ENCODE measurements at regions not wholly inside any gene's neighbourhood (a gene's known extent, or its start where the extent isn't known, plus 50 kb on each side); places are given as distances from the start of the nearest gene placed in this dataset.

DNA sequence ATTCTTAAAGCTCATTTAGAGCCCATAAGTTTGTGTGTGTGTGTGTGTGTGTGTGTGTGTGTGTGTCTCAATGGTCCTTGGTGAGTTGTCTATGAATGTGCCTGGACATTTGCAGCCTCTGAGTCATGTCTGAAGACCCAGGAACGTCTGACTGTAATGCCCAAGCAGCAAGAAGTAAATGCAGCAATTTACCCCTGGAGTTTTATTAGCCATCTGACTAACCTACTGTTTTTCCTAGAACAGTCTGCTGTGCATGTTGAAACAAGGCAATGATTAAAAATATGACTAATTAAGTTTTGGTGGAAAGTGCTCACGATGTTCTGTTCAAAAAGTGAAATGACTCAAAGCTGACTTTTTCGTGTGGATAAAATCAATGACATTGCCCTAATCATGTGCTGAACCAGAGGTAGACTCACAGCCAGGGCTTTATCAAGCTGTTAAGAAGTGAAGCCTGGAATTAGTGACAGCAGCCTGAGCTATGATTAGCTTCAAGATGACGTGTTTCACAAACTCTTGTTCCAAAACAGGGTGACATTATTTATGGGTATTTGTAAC is 201.6 kb downstream of the CPE start:
- DNase-seq: no peak
- no peaks in the 10 kb centered on the region for H3K9me2 ChIP-seq (replicated peaks; ENCODE audit: insufficient read depth, low read length)
- H3K4me3 ChIP-seq (ENCODE audit: low read length): no peak overlapping the region
- no peak overlapping the region for H3K27ac ChIP-seq (ENCODE audit: low read length)
- H2AFZ ChIP-seq (ENCODE audit: low read length): no peak overlapping the region
- no peak overlapping the region for H3K4me2 ChIP-seq (ENCODE audit: low read depth, low read length, poor library complexity, severe bottlenecking)
- H3K9ac ChIP-seq (ENCODE audit: low read length): no peak overlapping the region
- no peaks in the 10 kb centered on the region for H3K36me3 ChIP-seq (ENCODE audit: insufficient read depth, low read length)
- H3K9me3 ChIP-seq (ENCODE audit: low read length): no peaks in the 10 kb centered on the region
- H3K27me3 ChIP-seq (ENCODE audit: low read length): no peaks in the 10 kb centered on the region
- no peaks in the 10 kb centered on the region for H4K20me1 ChIP-seq (ENCODE audit: insufficient read depth, low read depth, low read length)
- H3K79me2 ChIP-seq (ENCODE audit: low read length): no peaks in the 10 kb centered on the region
- no peaks in the 10 kb centered on the region for H3K4me1 ChIP-seq (ENCODE audit: low read length)

DNA sequence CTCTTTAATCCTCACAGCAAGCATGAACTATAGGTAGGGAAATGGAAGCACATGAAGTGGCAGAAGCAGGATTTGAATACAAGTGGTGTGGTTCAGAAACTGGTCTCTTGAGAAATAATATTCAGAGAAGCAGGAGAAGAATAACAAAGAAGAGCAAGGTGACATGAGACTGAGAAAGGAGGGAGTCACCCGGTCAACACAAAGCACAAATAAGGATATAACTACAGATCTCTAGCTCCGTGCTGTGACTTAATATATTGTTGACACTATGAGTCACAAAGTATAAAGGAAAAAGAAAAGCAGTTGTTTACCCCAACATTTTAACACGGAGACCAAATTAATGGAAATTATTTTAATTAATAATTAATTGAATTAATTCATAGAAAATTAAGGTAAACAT is 204.5 kb downstream of the CPE start:
- Histone ChIP-seq H3K9me2 (replicated peaks; ENCODE audit: insufficient read depth, low read length) (no peaks in the 10 kb centered on the region), H3K27ac (ENCODE audit: low read length) (no peak overlapping the region), H3K36me3 (ENCODE audit: insufficient read depth, low read length) (no peaks in the 10 kb centered on the region), H3K4me1 (ENCODE audit: low read length) (no peaks in the 10 kb centered on the region), H3K4me2 (ENCODE audit: low read depth, low read length, poor library complexity, severe bottlenecking) (no peak overlapping the region), H3K9ac (ENCODE audit: low read length) (no peak overlapping the region), H2AFZ (ENCODE audit: low read length) (no peak overlapping the region), H3K9me3 (ENCODE audit: low read length) (no peaks in the 10 kb centered on the region), H4K20me1 (ENCODE audit: insufficient read depth, low read depth, low read length) (no peaks in the 10 kb centered on the region), H3K27me3 (ENCODE audit: low read length) (no peaks in the 10 kb centered on the region), H3K4me3 (ENCODE audit: low read length) (no peak overlapping the region), H3K79me2 (ENCODE audit: low read length) (no peaks in the 10 kb centered on the region)
- no peak for DNase-seq

DNA sequence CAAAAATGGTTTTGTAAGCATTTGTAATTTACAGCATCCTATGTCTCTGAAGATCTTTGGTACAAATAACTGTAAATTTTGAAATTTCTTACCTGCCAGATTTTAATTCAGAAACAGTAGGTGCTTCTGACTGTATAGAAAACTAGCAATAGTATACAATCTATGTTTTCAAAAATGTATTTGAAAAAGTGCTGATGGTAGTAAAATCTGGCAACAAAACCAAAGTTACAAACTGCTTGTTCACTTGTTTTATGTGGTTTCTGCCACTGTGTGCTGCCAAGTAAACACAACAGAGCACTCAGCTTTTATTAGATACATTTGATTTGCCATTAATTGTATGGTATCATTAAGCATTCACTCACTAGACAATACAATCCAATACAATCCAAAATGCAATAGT is 206.1 kb downstream of the CPE start:
- Histone ChIP-seq H3K4me2 (ENCODE audit: low read depth, low read length, poor library complexity, severe bottlenecking) (no peak overlapping the region), H4K20me1 (ENCODE audit: insufficient read depth, low read depth, low read length) (no peaks in the 10 kb centered on the region), H3K36me3 (ENCODE audit: insufficient read depth, low read length) (no peaks in the 10 kb centered on the region), H3K9me2 (replicated peaks; ENCODE audit: insufficient read depth, low read length) (no peaks in the 10 kb centered on the region), H3K27me3 (ENCODE audit: low read length) (no peaks in the 10 kb centered on the region), H2AFZ (ENCODE audit: low read length) (no peak overlapping the region), H3K9me3 (ENCODE audit: low read length) (no peaks in the 10 kb centered on the region), H3K79me2 (ENCODE audit: low read length) (no peaks in the 10 kb centered on the region), H3K27ac (ENCODE audit: low read length) (no peak overlapping the region), H3K9ac (ENCODE audit: low read length) (no peak overlapping the region), H3K4me1 (ENCODE audit: low read length) (no peaks in the 10 kb centered on the region), H3K4me3 (ENCODE audit: low read length) (no peak overlapping the region)
- DNase-seq: no peak

DNA sequence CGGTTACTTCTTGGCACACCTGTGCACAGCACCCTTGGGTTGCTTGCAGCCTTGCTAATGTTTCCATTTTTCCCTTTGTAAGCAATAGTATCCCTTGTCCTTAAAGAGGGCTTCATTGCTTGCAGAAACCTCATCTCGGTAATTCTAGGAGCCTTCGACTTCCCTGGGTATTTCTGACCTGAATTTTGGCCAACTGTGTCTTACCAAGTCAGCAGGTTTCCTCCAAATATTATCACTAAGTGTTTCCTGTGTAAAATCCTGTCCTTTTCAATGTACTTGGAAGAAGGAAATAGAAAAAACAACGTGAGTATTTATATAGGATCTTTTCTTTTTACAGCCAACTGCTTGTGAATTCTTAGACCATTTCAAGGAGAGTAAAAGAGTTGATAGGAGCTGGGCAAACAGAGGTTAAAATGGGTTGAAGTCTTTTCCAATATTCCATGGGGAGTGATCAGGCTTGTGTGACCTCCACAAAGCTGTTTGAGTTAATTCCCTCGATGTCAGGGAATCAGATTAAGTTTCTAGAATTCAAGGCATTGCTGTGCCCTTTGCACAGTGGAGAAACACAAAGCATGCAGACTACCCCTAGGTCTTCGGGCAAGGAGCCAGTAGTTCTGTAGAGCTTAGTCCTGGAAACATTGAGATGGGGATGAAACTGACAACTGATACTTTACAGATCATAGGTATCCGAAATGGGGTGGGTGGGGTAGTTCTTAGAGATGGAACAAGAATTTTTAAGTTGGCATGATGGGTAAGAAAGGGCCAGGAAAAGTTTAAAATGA is 209.9 kb downstream of the CPE start:
- no peak overlapping the region for H3K4me3 ChIP-seq (ENCODE audit: low read length)
- H3K9me3 ChIP-seq (ENCODE audit: low read length): no peaks in the 10 kb centered on the region
- H3K79me2 ChIP-seq (ENCODE audit: low read length): no peaks in the 10 kb centered on the region
- no peaks in the 10 kb centered on the region for H4K20me1 ChIP-seq (ENCODE audit: insufficient read depth, low read depth, low read length)
- H3K4me1 ChIP-seq (ENCODE audit: low read length): no peaks in the 10 kb centered on the region
- H3K4me2 ChIP-seq (ENCODE audit: low read depth, low read length, poor library complexity, severe bottlenecking): no peak overlapping the region
- no peak overlapping the region for H3K27ac ChIP-seq (ENCODE audit: low read length)
- no peaks in the 10 kb centered on the region for H3K36me3 ChIP-seq (ENCODE audit: insufficient read depth, low read length)
- H3K9me2 ChIP-seq (replicated peaks; ENCODE audit: insufficient read depth, low read length): no peaks in the 10 kb centered on the region
- H3K27me3 ChIP-seq (ENCODE audit: low read length): no peaks in the 10 kb centered on the region
- no peak for DNase-seq
- no peak overlapping the region for H3K9ac ChIP-seq (ENCODE audit: low read length)
- no peak overlapping the region for H2AFZ ChIP-seq (ENCODE audit: low read length)

DNA sequence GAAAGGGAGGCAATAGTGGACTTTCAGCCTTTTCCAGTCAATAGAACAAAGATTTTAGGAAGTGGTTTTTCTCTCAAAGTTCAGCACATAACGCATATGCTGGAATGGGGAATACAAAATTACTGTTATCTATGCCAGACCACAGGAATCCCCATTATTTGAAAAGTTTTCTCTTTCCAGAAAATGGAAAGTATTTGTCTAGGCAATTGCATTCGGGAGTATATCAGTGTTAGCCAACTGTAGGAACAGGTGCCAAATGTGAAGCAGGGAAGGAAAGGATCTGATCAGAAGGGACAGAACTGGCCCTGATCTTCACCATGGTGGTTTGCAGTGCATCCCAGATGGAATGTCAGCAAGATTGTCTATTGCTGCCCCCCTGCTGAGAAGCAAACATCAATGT is 213.6 kb downstream of the CPE start:
- Histone ChIP-seq H3K4me1 (ENCODE audit: low read length) (no peaks in the 10 kb centered on the region), H3K4me3 (ENCODE audit: low read length) (no peak overlapping the region), H3K36me3 (ENCODE audit: insufficient read depth, low read length) (no peaks in the 10 kb centered on the region), H3K9ac (ENCODE audit: low read length) (no peak overlapping the region), H3K9me2 (replicated peaks; ENCODE audit: insufficient read depth, low read length) (no peaks in the 10 kb centered on the region), H3K27me3 (ENCODE audit: low read length) (no peaks in the 10 kb centered on the region), H3K79me2 (ENCODE audit: low read length) (no peaks in the 10 kb centered on the region), H3K27ac (ENCODE audit: low read length) (no peak overlapping the region), H3K9me3 (ENCODE audit: low read length) (no peaks in the 10 kb centered on the region), H3K4me2 (ENCODE audit: low read depth, low read length, poor library complexity, severe bottlenecking) (no peak overlapping the region), H2AFZ (ENCODE audit: low read length) (no peak overlapping the region), H4K20me1 (ENCODE audit: insufficient read depth, low read depth, low read length) (no peaks in the 10 kb centered on the region)
- no peak for DNase-seq

DNA sequence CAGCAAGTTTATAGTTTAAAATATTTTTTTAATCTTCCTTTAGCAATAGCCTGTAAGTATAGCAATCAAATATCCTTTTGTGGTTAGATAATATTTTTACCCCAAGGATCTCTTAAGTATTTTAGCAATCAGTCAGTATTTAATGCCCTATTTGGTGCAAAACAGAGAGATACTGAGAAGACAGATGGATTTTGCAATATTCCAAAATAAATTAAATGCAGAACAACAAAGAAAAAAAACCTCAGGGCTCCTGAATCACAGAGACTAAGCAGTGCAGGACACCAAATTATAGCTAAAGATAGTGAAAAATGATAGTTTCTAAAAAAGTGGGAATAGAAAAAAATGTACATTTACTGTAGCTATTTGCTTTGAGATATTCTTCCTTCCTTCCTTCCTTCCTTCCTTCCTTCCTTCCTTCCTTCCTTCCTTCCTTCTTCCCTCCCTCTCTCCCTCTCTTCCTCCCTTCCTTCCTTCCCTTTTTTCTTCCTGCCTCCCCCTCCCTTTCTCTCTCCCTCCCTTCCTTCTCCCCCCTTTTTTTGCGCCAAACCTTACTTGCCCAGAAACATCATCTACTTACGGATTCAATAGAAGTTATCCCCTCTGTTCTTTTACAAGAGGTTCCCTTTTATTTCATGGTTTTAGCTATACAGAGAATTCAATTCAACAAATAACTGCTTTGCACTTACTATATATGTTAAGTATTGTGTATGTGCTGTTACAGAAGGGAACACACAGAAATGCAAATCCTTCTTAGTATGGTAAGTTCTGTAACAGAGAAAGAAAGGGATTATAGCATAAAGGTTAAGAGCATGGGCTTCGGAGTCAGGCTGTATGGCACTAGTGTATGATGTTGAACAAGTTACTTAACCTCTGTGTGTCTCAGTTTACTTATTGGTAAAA is 219.0 kb downstream of the CPE start:
- no peak overlapping the region for H3K9ac ChIP-seq (ENCODE audit: low read length)
- H3K9me3 ChIP-seq (ENCODE audit: low read length): no peaks in the 10 kb centered on the region
- H3K4me1 ChIP-seq (ENCODE audit: low read length): no peaks in the 10 kb centered on the region
- no peak for DNase-seq
- no peaks in the 10 kb centered on the region for H3K27me3 ChIP-seq (ENCODE audit: low read length)
- H3K27ac ChIP-seq (ENCODE audit: low read length): no peak overlapping the region
- no peaks in the 10 kb centered on the region for H3K9me2 ChIP-seq (replicated peaks; ENCODE audit: insufficient read depth, low read length)
- no peak overlapping the region for H3K4me3 ChIP-seq (ENCODE audit: low read length)
- H2AFZ ChIP-seq (ENCODE audit: low read length): no peak overlapping the region
- H3K79me2 ChIP-seq (ENCODE audit: low read length): no peaks in the 10 kb centered on the region
- no peaks in the 10 kb centered on the region for H3K36me3 ChIP-seq (ENCODE audit: insufficient read depth, low read length)
- no peaks in the 10 kb centered on the region for H4K20me1 ChIP-seq (ENCODE audit: insufficient read depth, low read depth, low read length)
- no peak overlapping the region for H3K4me2 ChIP-seq (ENCODE audit: low read depth, low read length, poor library complexity, severe bottlenecking)

DNA sequence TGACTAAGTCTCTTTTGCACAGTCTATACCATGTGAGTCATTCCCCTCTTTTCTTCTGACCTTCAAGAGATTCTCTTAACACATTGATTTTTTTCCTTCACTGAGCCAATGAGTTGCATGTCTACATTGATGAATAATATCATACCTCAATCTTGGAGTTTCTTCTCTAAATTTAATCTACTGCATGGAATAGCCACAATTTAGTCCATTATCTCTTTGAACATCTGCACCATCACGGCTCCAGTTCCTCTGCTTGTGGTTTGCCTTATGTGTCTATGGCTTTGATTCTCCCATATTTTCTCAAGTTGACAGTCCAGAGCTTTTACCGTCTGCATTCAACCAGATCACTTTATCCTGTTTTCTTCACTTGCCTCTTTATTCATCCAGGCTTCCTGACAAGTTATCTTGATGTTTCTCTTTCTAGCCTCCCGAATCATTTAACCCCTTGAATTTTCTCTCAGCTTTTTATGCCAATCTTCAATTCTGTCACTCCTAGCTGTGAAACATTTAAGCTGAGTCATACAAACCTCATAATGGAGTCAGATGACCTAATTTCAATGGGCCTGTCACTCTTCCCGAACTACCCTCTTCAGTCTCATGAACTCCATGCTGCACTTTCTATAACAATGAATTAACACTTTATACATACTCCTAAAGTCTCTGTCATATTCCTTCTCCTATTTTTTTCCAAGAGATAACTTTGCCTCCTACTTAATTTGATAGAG is 222.3 kb downstream of the CPE start:
- H3K27me3 ChIP-seq (ENCODE audit: low read length): no peaks in the 10 kb centered on the region
- DNase-seq: no peak
- no peak overlapping the region for H3K4me2 ChIP-seq (ENCODE audit: low read depth, low read length, poor library complexity, severe bottlenecking)
- H3K36me3 ChIP-seq (ENCODE audit: insufficient read depth, low read length): no peaks in the 10 kb centered on the region
- no peak overlapping the region for H3K4me3 ChIP-seq (ENCODE audit: low read length)
- H3K9me3 ChIP-seq (ENCODE audit: low read length): no peaks in the 10 kb centered on the region
- H4K20me1 ChIP-seq (ENCODE audit: insufficient read depth, low read depth, low read length): no peaks in the 10 kb centered on the region
- no peaks in the 10 kb centered on the region for H3K79me2 ChIP-seq (ENCODE audit: low read length)
- H3K4me1 ChIP-seq (ENCODE audit: low read length): no peaks in the 10 kb centered on the region
- H3K27ac ChIP-seq (ENCODE audit: low read length): no peak overlapping the region
- H3K9ac ChIP-seq (ENCODE audit: low read length): no peak overlapping the region
- no peak overlapping the region for H2AFZ ChIP-seq (ENCODE audit: low read length)
- no peaks in the 10 kb centered on the region for H3K9me2 ChIP-seq (replicated peaks; ENCODE audit: insufficient read depth, low read length)

DNA sequence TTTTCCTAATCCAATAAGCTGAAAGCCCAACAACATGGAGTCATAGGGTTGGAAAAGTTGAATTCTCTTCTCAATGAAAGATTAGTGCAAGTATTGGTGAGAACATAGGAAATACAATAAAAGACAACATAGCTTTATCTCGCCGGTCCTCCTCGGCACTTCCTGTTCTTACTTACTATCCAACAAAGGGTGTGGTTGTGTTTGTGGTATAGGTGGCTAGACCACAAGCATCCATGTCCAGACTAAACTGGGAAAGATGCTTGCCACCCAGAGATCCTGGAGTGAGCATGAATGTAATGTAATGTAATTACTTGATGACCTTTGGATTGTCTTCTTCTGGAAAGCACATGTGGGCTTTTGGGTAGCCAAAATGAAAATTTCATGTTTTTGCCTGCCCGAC is 223.8 kb downstream of the CPE start:
- no peaks in the 10 kb centered on the region for H3K9me2 ChIP-seq (replicated peaks; ENCODE audit: insufficient read depth, low read length)
- no peaks in the 10 kb centered on the region for H3K4me1 ChIP-seq (ENCODE audit: low read length)
- DNase-seq: no peak
- H2AFZ ChIP-seq (ENCODE audit: low read length): no peak overlapping the region
- no peaks in the 10 kb centered on the region for H4K20me1 ChIP-seq (ENCODE audit: insufficient read depth, low read depth, low read length)
- no peaks in the 10 kb centered on the region for H3K27me3 ChIP-seq (ENCODE audit: low read length)
- no peaks in the 10 kb centered on the region for H3K9me3 ChIP-seq (ENCODE audit: low read length)
- no peak overlapping the region for H3K27ac ChIP-seq (ENCODE audit: low read length)
- no peaks in the 10 kb centered on the region for H3K79me2 ChIP-seq (ENCODE audit: low read length)
- H3K9ac ChIP-seq (ENCODE audit: low read length): no peak overlapping the region
- no peaks in the 10 kb centered on the region for H3K36me3 ChIP-seq (ENCODE audit: insufficient read depth, low read length)
- H3K4me2 ChIP-seq (ENCODE audit: low read depth, low read length, poor library complexity, severe bottlenecking): no peak overlapping the region
- no peak overlapping the region for H3K4me3 ChIP-seq (ENCODE audit: low read length)
